ENCODE measurements at regions not wholly inside any gene's neighbourhood (a gene's known extent, or its start where the extent isn't known, plus 50 kb on each side); places are given as distances from the start of the nearest gene placed in this dataset.
A peak's percentile ranks its signal among the peaks of the same experiment; 100 is the strongest.
"Not testable (repeated sequence)": the region's sequence is repeated elsewhere in the genome, so short reads cannot be mapped to it uniquely, and the experiment has no call there.

DNA sequence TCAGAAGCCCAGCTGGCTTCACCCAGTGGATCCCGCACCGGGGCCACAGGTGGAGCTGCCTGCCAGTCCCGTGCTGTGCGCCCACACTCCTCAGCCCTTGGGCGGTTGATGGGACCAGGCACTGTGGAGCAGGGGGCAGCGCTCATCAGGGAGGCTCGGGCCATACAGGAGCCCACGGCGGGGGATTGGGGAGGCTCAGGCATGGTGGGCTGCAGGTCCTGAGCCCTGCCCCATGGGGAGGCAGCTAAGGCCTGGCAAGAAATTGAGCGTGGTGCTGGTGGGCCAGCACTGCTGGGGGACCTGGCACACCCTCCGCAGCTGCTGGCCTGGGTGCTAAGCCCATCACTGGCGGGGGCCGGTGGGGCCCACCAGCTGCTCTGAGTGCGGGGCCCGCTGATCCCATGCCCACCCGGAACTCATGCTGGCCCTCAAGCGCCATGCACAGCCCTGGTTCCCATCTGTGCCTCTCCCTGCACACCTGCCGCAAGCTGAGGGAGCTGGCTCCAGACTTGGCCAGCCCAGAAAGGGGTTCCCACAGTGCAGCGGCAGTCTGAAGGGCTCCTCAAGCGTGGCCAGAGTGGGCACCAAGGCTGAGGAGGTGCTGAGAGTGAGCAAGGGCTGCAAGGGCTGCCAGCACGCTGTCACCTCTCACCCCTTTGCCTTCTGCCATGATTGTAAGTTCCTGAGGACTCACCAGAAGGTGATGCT lies 705.1 kb downstream of the STPG2 start:
- not testable (repeated sequence) for DNase-seq

DNA sequence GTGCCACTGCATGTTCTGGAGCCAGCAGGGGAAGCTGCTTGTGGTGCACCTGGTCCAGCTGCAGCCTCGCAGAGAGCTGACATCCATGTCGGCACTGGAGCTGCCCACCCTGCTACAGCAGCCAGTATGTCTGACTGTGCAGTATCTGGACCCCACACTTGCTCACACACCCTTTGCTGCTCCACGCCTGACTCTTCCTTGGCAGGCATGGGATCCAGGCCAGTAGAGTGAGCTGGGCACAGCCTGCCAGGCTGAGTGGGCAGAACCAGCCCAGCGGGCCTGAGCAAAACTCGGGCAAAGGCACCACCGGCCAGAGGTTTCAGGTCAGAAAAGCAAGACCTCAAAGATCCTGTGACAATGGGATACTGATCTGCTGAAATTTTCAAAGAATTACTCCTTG lies 690.1 kb downstream of the STPG2 start:
- DNase-seq, result no peak

DNA sequence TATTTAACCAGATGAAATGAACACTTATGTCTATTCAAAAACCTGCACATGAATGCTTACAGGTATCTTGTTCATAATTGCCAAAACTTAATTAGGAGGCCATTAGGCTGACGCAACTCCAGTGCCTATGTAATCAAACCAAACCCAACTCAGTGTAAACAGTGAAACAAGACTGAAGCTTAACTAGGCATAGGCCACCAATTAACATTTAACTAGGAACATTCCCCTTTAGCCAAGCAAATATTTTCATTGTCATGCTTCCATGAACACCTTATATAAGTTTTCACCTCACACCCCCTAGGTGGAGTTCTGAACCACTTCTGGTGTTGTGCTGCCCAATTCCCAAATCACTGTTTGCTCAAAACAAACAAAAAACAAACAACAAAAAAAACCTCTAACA lies 686.0 kb downstream of the STPG2 start:
- DNase-seq, result no peak

DNA sequence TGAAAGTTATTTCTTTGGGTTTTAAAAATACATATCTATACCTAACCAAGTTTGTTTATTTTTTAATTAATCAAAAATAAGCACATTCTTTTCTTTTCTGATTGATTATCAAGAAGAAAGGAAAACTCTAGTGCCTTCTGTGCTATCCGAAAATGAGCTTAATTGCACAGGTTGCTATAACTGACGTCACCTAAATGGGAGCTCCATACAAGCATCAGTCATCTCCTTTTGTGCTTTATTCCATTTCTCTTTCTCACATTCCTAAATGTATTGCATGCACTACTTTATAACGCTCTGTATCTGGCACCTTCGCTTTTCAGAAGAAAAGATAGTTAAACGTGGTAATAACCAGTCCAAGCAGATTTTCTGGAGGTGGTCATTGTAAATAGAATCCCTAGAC lies 675.0 kb downstream of the STPG2 start:
- DNase-seq, result no peak

DNA sequence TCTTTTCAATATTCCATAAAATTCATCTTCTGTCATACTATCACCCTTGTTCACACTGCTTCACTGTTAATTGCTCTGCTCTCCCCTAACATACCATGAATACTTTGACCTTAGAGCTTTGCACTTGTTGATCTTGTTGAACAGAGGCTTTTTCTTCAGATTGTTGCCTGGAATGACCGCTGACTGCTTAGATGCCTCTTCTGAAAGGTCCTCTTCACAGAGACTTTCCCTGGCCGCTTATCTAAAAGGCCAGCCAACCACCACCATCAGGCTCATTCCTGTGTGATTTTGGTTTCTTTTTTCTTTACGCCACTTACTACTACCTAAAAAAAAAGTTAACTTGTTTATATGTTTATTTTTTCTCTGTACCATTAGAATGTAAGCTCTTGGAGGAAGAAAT lies 667.7 kb downstream of the STPG2 start:
- no peak for DNase-seq

DNA sequence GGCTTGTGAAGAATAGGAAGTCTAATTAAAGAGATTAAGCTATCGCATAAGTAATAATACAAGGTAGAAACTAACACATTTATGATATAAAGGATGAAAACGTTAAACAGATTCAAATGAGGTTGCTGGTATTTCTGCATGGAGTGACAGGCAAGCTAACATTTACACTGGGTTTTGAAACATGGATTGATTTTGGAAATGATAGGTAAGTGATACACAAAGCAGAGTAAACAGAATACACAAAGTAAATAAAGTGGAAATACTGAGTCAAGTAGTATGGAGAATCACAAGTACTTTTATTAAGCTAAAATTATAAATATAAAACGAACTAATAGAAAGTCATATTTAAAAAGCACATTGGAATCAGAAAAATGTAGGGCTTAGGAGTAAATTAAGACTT lies 665.3 kb downstream of the STPG2 start:
- no peak for DNase-seq

DNA sequence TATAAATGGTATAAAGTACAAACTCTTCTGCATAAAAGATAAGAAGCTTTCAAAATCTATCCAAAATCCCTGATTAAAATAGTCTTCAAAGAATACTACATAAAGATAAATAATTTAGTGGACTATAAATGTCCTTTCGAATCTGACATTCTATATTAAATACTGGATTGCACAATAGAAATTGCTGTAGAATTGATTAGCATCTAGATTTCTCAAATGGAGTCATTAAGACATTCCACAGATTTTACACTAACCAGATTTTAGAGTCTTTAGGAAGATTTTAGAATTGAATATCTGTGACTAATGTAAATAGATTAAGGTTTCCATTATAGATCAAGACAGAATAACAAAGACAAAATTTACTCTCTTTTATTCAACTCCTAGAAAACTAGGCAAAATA lies 663.9 kb downstream of the STPG2 start:
- DNase-seq, result no peak

DNA sequence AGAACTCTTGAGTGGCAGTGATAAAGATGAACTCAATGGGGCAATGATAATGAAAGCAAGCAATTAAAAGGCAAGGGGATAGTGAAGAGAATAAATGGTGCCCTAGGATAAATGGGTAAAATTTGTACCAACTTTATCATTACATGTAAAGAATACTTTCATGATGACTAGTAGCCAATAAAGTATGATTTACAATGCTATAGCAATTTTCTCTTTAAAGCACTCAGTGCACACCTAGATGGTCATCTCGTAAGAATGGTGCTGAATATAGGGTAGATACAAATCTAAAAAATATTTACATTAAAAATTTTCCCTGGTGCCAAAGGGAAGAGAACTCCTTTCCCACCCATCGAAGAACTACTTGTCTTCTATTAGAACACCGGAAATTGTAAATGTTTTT lies 651.4 kb downstream of the STPG2 start:
- DNase-seq, result no peak

DNA sequence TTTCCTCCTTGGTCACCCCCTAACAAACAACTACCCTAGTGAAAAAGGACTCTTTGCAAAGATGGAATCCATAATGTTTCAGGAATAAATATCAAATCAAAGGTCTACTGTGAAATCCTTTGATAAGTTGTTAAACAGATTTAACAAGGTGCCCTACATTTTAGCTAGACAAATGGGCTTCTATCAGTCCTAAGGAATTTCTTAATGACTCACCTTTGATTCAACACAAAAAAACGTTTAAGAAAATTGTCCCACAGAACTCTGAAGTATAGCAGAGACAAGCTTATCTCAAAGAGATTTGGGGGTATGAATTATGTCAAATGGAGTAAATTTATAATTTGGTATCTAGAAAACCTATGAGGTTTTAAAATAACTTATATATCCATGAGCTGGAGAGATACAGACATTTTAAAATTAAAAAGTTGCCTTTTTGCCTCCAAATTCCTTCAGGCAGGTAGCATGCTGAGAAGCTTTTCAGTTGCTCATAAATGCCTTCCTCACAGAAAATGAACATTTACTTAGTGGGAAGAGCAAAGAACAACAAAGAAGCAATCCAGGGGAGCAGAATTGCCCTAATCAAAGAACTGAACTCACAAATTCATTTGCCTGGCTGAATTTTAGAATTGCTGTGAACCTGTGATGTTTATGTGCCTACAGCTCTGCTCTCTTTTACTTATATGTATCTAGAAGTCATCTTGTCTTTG lies 649.3 kb downstream of the STPG2 start:
- DNase-seq, result no peak

DNA sequence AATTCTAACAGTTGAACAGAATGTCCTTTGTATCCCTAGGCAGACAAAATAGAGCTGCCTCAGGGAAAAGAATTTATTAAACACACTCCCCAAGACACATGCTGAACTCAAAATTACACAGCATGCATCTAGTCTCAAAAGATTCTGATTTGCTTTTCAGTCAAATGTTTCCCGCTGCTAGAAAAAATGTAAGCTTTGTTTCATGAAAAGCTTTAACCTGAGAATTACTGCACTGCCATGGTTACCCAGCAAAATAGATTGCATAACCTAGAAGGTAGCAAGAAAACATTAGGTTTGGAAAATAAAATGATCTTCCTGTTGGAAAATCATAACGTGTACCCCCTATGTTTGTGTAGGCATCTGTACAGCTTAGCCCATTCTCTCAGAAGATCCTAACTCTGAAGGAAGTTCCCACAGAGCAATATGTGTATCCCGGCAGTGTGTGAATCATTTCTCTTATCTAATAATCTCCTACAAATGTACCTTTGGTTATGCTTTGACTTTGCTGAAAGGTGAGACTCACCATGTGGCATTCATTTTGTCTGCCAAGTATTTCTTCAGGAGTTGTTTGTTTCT lies 646.9 kb downstream of the STPG2 start:
- DNase-seq, result no peak

DNA sequence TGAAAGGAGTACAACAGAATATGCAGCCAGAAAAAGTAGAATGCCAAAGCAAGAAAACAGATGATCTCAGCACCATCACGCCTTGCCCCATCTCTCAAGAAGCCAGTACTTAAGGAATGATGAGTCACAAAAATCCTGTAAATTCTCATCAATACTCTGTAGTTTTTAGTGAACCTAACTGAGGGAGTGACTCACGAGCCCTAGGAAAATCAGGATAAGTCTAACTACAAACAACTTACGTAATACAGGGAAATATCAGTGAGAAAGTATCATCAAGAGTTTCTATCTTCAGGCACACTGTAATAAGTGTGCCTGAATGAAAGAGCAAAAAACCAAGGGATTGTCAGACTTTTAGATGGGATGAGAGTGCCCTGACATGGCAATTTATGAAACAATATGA lies 644.4 kb downstream of the STPG2 start:
- DNase-seq, result peak; percentile 53

DNA sequence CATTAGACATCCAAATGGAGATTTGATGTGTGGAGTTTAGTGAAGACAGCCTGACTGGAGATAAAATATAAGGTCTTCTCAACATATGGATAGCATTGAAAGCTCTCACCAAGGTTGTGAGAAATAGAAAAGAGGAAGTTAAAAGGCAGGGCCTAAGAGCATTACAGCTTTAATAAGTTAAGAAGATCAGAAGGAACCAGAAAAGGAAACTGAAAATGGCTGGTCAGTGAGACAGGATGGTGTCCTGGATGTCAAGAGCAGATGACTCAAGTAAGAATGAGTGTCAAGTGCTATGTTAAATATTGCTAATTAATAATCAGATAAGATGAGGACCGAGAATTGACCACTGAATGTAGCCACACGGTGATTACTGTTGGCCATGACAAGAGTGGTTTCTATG lies 642.9 kb downstream of the STPG2 start:
- no peak for DNase-seq

DNA sequence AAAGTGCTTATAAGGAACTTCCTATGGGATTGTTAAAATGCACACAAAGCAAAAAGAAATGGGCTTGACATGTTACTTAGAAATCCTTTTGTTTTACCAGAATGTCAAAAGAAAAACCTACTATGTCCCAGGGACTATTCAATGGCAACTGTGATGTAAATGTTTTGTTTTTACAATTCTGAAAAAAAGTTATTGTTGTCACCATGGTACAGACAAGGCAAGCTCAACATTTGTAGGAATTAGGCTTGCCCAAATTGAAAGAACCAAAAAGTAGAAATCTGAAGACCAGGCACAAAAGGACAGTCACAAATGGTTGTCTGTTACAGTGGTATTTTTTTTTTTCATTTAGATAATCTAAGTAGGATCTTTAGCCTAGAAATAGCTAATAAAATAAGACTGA lies 638.6 kb downstream of the STPG2 start:
- no peak for DNase-seq

DNA sequence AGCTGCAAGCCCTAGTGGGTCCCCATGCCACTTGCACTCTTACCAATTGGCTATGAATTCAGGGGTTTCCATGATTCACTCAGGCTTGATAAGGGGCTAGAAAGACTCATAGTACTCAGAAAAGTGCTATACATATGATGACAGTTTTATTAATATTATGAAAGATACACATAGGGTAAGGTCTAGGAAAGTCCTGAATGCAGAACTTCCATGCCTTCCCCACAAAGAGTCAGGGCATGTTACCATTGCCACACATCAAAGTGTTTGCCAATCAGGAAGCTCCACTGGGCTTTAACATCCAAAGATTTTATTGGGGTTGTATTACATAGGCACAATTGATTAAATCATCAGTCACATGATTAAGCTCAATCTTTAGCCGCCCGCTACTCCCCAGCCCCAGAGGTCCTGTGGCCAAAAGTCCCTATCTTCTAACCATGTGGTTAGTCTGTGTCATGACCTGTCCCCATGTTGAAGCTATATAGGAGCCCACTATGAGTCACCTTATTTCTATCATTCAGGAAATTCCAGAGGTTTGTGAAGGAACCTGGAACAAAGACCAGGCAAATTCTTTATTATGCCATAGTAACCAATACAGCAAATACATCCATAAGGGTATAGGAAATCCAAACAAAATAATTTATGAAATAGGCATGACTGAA lies 635.6 kb downstream of the STPG2 start:
- peak; percentile 13 for DNase-seq

All from fibroblast of skin of right biceps (primary cell).